MG63 (cell line): ENCODE measurements at regions not wholly inside any gene's neighbourhood (a gene's known extent, or its start where the extent isn't known, plus 50 kb on each side); places are given as distances from the start of the nearest gene placed in this dataset.
"Not testable (repeated sequence)": the region's sequence is repeated elsewhere in the genome, so short reads cannot be mapped to it uniquely, and the experiment has no call there.

Experiments
- DNase-seq: peaks from one replicate; pipeline ENCODE4 v3.0.0-alpha.2; 2020
- H3K27me3 ChIP-seq: fragments of 250-450 bp; sonication (Bioruptor Pico); 2 replicates; pipeline ENCODE4 v1.5.1; 2020; ENCODE audit warnings: mild to moderate bottlenecking, moderate library complexity
- H3K36me3 ChIP-seq: fragments of 250-450 bp; sonication (Bioruptor Pico); 2 replicates; pipeline ENCODE4 v1.5.1; 2020; ENCODE audit warnings: mild to moderate bottlenecking, moderate library complexity
- H3K4me3 ChIP-seq: fragments of 250-450 bp; sonication (Bioruptor Pico); 2 replicates; pipeline ENCODE4 v1.5.1; 2020; ENCODE audit warnings: mild to moderate bottlenecking, moderate library complexity
- H3K9me3 ChIP-seq: fragments of 250-450 bp; sonication (Bioruptor Pico); 2 replicates; pipeline ENCODE4 v1.5.1; 2020; ENCODE audit warnings: mild to moderate bottlenecking, moderate library complexity

GRCh38 chr3:174336784-174337183 lies 522.4 kb upstream of the NAALADL2 start:
- H3K9me3 ChIP-seq, result no peaks in the 10 kb centered on the region
- DNase-seq, result no peak
- no peaks in the 10 kb centered on the region for H3K36me3 ChIP-seq
- no peak overlapping the region for H3K4me3 ChIP-seq
- H3K27me3 ChIP-seq, result no peaks in the 10 kb centered on the region

- DNase-seq, result no peak
- no peaks in the 10 kb centered on the region for H3K9me3 ChIP-seq
- H3K4me3 ChIP-seq, result no peak overlapping the region
- H3K27me3 ChIP-seq, result no peaks in the 10 kb centered on the region
- H3K36me3 ChIP-seq, result no peaks in the 10 kb centered on the region
Observed at GRCh38 chr3:174337227-174337626, 521.9 kb upstream of the NAALADL2 start.

- H3K9me3 ChIP-seq, result no peaks in the 10 kb centered on the region
- H3K4me3 ChIP-seq, result no peak overlapping the region
- no peak for DNase-seq
- no peaks in the 10 kb centered on the region for H3K36me3 ChIP-seq
- H3K27me3 ChIP-seq, result no peaks in the 10 kb centered on the region
Observed at GRCh38 chr3:174340624-174341587, 518.2 kb upstream of the NAALADL2 start.

- Histone ChIP-seq H3K4me3 (no peak overlapping the region), H3K36me3 (no peaks in the 10 kb centered on the region), H3K9me3 (no peaks in the 10 kb centered on the region), H3K27me3 (no peaks in the 10 kb centered on the region)
- no peak for DNase-seq
Observed at GRCh38 chr3:174342171-174342570, 517.0 kb upstream of the NAALADL2 start.

- no peaks in the 10 kb centered on the region for H3K27me3 ChIP-seq
- no peaks in the 10 kb centered on the region for H3K36me3 ChIP-seq
- no peak overlapping the region for H3K4me3 ChIP-seq
- no peaks in the 10 kb centered on the region for H3K9me3 ChIP-seq
- no peak for DNase-seq
Observed at GRCh38 chr3:174342941-174343501, 516.1 kb upstream of the NAALADL2 start.

- no peaks in the 10 kb centered on the region for H3K36me3 ChIP-seq
- H3K27me3 ChIP-seq, result no peaks in the 10 kb centered on the region
- no peak overlapping the region for H3K4me3 ChIP-seq
- DNase-seq, result no peak
- H3K9me3 ChIP-seq, result peaks cover 2% of the 10 kb centered on the region; the same call in 1 of the 2 replicates
Observed at GRCh38 chr3:174346141-174346540, 513.0 kb upstream of the NAALADL2 start.

- DNase-seq, result no peak
- Histone ChIP-seq H3K4me3 (no peak overlapping the region), H3K36me3 (no peaks in the 10 kb centered on the region), H3K27me3 (no peaks in the 10 kb centered on the region), H3K9me3 (peaks cover 5% of the 10 kb centered on the region)
Observed at GRCh38 chr3:174346571-174346970, 512.6 kb upstream of the NAALADL2 start.

GRCh38 chr3:174347474-174348138 lies 511.5 kb upstream of the NAALADL2 start:
- peaks cover 5% of the 10 kb centered on the region for H3K9me3 ChIP-seq
- H3K36me3 ChIP-seq, result no peaks in the 10 kb centered on the region
- H3K4me3 ChIP-seq, result no peak overlapping the region
- H3K27me3 ChIP-seq, result no peaks in the 10 kb centered on the region
- no peak for DNase-seq

- Histone ChIP-seq H3K4me3 (no peak overlapping the region), H3K27me3 (no peaks in the 10 kb centered on the region), H3K9me3 (peaks cover 5% of the 10 kb centered on the region), H3K36me3 (no peaks in the 10 kb centered on the region)
- DNase-seq, result no peak
Observed at GRCh38 chr3:174352227-174352626, 506.9 kb upstream of the NAALADL2 start.

GRCh38 chr3:174355505-174355904 lies 503.6 kb upstream of the NAALADL2 start:
- H3K9me3 ChIP-seq, result peaks cover 3% of the 10 kb centered on the region
- no peak overlapping the region for H3K4me3 ChIP-seq
- H3K36me3 ChIP-seq, result no peaks in the 10 kb centered on the region
- no peaks in the 10 kb centered on the region for H3K27me3 ChIP-seq
- DNase-seq, result no peak

GRCh38 chr3:174356596-174356995 lies 502.5 kb upstream of the NAALADL2 start:
- no peak for DNase-seq

GRCh38 chr3:174358252-174358651 lies 500.9 kb upstream of the NAALADL2 start:
- Histone ChIP-seq H3K4me3 (no peak overlapping the region), H3K36me3 (no peaks in the 10 kb centered on the region)
- peak; percentile 1 for DNase-seq

More at GRCh38 chr3:174356596-174356995, 502.5 kb upstream of the NAALADL2 start:
- no peaks in the 10 kb centered on the region; the same call in 1 of the 2 replicates for H3K9me3 ChIP-seq
- H3K27me3 ChIP-seq, result no peaks in the 10 kb centered on the region
- H3K36me3 ChIP-seq, result no peaks in the 10 kb centered on the region
- H3K4me3 ChIP-seq, result no peak overlapping the region

GRCh38 chr3:174362556-174362955 lies 496.6 kb upstream of the NAALADL2 start:
- DNase-seq, result no peak
- Histone ChIP-seq H3K36me3 (no peaks in the 10 kb centered on the region), H3K4me3 (no peak overlapping the region), H3K27me3 (no peaks in the 10 kb centered on the region), H3K9me3 (no peaks in the 10 kb centered on the region)

More at GRCh38 chr3:174358252-174358651, 500.9 kb upstream of the NAALADL2 start:
- Histone ChIP-seq H3K27me3 (no peaks in the 10 kb centered on the region), H3K9me3 (no peaks in the 10 kb centered on the region; the same call in 1 of the 2 replicates)

GRCh38 chr3:174363256-174363655 lies 495.9 kb upstream of the NAALADL2 start:
- Histone ChIP-seq H3K27me3 (no peaks in the 10 kb centered on the region), H3K4me3 (no peak overlapping the region), H3K36me3 (no peaks in the 10 kb centered on the region), H3K9me3 (no peaks in the 10 kb centered on the region; the same call in 1 of the 2 replicates)
- no peak for DNase-seq

GRCh38 chr3:174365796-174366195 lies 493.3 kb upstream of the NAALADL2 start:
- H3K4me3 ChIP-seq, result no peak overlapping the region
- no peaks in the 10 kb centered on the region for H3K27me3 ChIP-seq
- H3K9me3 ChIP-seq, result peaks cover 7% of the 10 kb centered on the region; the same call in 1 of the 2 replicates
- DNase-seq, result no peak
- no peaks in the 10 kb centered on the region for H3K36me3 ChIP-seq

- not testable (repeated sequence) for H3K4me3 ChIP-seq, H3K27me3 ChIP-seq, DNase-seq, H3K36me3 ChIP-seq, H3K9me3 ChIP-seq
Observed at GRCh38 chr3:174366904-174367303, 492.2 kb upstream of the NAALADL2 start.

GRCh38 chr3:174376346-174376745 lies 482.8 kb upstream of the NAALADL2 start:
- DNase-seq, result no peak
- no peaks in the 10 kb centered on the region for H3K36me3 ChIP-seq
- no peaks in the 10 kb centered on the region for H3K27me3 ChIP-seq
- H3K9me3 ChIP-seq, result no peaks in the 10 kb centered on the region; the same call in 1 of the 2 replicates
- no peak overlapping the region for H3K4me3 ChIP-seq
